ENCODE measurements at regions not wholly inside any gene's neighbourhood (a gene's known extent, or its start where the extent isn't known, plus 50 kb on each side); places are given as distances from the start of the nearest gene placed in this dataset.
"Not testable (repeated sequence)": the region's sequence is repeated elsewhere in the genome, so short reads cannot be mapped to it uniquely, and the experiment has no call there.

DNA sequence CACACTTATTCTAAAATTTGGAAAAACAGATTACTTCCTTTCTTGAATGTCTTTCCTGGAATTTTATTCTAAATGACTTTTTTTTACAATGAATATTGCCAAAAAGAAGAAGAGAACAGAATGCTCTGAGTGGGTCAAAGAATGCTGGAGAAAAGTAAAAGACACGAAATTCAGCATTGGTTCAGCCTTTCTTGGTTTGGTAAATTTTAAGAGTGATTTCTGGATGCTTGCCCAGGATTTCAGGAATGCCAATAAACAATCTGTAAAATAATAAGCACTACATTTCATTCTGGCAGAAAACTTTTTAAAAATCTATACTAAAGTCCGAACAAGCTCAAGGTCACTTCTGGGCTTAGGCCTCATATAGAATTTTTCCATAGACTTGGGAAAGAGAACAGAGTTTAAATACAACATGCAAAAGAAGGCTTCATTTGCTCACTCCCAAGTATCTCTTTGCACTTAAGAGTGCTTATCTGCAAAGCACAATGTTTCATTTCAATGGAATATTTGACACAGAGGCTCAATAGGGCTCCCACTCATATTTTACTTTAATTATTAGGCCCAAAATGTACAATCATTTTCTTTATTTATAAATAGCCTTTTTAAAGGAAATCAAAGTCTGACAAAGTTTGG is 359.5 kb upstream of the ANKRD30A start:
- DNase-seq = no peak

DNA sequence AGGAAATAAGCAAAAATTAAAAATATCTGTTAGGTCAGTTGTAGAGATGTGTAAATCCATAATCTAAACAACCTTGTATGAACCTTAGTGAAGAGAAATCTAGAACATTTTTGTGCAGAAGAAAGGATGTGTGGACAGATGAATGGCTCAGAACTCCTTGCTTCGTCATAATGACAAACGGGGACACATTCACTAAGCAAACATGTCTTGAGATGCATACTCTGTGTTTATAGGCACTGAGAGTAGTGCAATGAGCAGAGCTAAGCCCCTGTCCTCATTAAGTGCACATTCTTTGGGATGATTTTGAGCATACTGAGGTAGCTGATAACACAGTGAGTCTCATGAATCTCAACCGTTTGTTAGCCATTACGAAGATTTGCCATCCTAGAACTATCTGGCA is 360.6 kb upstream of the ANKRD30A start:
- no peak for DNase-seq

DNA sequence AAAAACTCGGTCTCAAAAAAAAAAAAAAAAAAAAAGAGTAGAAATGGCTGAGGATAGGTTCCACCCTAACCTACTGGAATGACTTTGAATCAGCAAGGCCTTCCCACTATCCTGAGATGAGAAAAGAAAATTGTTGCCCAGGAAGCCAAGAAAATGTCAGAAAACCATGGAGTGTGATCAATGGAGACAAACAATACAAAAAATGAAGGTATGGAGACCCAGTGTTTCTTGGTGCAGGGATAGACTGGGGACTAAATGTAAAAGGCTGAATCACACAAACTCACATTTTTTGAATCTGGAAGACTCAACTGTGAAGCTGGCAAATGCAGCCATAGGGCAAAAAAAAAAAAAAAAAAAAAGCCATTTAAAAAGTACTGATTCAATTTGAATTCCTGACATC is 364.3 kb upstream of the ANKRD30A start:
- no peak for DNase-seq

DNA sequence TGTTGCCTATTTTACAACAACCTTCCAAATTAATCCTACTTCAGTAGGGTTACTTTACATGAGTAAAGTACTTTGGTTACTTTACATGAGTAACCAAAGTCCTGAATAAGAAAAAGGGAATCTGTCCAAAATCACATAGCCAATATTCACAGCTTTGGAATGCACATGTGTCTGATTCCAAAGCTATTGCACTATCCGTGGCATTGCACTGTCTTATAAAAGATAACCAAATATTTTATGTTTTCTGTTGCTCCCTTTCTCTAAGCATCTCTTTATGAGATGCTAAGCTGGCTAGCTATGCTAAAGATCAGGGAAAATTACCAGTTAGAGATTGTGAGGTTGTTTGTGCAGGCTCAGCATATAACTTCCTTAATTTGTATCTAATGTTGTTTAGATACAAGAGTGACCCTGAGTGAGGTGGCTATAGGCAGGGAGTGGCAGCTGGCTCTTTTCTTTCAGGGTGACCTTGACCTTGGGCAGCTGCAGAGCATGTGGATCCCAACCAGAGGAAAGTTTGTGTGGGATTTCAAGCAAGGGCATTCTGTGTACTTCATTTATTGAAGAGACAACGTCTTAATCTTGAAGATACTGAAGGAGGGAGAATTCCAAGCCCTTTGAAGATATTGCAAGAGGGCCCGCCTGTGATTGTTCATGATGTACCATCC is 366.1 kb upstream of the ANKRD30A start:
- DNase-seq = no peak

DNA sequence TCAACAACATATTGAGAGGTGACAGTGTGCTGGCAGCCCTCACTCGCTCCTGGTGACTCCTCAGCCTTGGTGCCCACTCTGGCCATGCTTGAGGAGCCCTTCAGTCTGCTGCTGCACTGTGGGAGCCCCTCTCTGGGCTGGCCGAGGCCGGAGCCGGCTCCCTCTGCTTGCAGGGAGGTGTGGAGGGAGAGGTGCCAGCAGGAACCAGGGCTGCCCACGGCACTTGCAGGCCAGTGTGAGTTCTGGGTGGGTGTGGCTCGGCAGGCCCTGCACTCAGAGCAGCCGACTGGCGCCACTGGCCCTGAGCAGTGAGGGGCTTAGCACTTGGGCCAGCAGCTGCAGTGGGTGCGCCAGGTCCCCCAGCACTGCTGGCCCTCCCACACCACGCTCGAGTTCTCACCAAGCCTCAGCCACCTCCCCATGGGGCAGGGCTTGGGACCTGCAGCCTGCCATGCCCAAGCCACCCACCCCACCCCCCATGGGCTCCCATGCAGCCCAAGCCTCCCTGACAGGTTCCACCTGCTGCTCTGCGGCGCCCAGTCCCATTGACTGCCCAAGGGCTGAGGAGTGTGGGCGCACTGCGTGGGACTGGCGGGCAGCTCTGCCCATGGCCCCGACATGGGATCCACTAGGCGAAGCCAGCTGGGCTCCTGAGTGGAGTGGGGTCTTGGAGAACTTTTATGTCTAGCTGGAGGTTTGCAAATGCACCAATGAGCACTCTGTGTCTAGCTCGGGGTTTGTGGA is 377.1 kb upstream of the ANKRD30A start:
- no peak for DNase-seq

DNA sequence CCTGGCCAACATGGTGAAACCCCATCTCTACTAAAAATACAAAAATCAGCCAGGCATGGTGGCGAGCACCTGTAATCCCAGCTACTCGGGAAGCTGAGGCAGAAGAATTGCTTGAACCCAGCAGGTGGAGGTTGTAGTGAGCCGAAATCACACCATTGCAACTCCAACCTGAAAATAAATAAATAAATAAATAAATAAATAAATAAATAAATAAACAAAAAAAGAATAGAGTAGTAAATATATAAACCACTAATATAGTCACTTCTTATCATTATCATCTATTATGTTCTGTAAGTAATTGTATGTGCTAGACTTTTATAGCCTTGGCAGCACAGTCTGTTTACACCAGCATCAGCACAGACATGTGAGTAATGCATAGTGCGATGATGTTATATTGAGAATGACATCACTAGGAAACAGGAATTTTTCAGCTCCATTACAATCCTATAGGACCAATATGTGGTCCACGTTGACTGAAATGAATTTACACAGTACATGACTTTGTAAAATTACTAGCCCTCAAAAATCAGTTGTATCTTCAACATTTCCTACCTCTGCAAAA is 385.4 kb upstream of the ANKRD30A start:
- DNase-seq = no peak

DNA sequence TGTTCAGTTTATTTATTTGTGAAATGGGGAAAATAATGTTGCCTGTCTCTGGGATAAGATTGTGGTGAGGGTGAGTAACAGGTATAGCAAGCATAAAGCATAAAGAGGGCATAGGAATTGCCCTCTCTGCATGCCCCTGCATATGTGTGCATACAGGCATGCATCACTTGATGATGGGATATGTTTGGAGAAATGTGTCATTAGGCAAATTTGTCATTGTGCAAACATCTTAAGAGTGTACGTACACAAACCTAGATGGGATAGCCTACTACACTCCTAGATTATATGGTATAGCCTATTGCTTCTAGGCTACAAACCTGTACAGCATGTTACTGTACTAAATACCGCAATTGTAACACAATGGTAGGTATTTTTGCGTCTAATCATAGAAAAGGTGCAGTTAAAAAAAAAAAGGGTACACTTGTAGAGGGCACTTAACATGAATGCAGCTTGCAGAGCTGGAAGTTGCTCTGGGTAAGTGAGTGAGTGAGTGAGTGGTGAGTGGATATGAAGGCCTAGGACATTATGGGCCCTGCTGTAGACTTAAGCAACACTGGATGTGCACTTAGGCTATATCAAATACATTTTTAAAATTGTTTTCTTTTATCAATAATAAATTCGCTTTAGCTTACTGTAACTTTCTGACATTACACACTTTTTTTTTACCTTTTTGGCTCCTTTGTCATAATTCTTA is 386.5 kb upstream of the ANKRD30A start:
- DNase-seq = no peak

DNA sequence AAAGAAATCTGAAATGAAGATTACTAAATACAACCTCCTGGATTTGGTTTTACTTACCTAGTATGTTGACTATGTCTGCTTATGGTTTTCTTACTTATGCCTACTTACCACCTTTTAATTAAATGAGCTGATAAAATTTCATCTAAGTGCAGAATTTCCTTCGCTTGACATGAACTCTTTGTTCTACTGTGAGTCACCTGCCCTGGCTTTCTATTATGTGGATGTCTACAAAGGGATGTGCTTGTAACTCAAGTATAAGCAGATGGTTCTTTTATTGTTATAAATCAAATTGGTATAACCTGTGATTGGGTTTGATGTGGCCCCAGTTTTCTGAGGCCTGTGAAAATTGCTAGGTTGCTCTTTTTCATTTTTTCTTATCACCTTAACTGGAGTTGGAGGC is 389.1 kb upstream of the ANKRD30A start:
- no peak for DNase-seq

DNA sequence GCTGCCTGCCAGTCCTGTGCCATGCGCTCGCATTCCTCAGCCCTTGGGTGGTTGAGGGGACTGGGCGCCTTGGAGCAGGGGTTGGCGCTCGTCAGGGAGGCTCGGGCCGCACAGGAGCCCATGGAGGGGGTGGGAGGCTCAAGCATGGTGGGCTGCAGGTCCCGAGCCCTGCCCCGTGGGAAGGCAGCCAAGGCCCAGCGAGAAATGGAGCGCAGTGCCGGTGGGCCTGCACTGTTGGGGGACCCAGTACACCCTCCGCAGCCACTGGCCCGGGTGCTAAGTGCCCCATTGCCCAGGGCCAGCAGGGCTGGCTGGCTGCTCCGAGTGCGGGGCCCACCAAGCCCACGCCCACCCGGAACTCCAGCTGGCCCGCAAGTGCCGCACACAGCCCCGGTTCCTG is 390.8 kb upstream of the ANKRD30A start:
- DNase-seq = not testable (repeated sequence)

DNA sequence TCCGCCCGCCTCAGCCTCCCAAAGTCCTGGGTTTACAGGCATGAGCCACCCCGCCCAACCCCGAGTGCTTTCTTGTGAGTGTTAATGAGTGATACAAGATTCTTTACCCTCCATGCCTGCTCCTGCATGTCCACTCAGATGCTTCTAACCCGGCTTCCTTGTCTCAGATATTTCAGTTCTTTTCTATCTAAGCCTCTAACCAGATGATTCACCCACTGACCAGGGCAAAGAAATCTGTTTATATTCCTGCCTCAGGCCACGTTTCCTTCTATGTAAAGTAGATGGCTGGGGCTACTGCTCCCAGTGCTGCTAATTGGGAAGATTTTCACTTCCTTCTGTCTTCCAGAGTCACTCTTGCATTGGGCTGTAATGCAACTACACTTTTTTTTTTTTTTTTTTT is 395.1 kb upstream of the ANKRD30A start:
- DNase-seq = no peak

DNA sequence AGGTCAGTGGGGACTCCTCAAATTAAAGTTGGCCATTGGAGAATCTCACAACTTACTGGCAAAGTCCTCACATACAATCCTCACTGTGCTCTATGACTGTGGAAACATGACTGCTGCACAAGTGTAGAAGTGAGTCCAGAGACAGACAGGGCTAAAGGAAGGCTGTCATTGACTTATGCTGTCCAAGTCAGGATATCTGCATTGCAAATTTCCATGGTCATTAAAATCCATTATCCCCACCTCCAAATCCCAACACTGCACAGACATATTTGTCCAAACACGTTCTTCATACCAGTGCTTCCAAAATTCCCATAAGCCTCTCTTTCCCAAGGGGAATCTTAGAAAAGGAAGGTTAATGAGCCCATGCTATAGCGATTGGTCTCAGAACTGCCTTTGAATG is 396.8 kb upstream of the ANKRD30A start:
- no peak for DNase-seq

DNA sequence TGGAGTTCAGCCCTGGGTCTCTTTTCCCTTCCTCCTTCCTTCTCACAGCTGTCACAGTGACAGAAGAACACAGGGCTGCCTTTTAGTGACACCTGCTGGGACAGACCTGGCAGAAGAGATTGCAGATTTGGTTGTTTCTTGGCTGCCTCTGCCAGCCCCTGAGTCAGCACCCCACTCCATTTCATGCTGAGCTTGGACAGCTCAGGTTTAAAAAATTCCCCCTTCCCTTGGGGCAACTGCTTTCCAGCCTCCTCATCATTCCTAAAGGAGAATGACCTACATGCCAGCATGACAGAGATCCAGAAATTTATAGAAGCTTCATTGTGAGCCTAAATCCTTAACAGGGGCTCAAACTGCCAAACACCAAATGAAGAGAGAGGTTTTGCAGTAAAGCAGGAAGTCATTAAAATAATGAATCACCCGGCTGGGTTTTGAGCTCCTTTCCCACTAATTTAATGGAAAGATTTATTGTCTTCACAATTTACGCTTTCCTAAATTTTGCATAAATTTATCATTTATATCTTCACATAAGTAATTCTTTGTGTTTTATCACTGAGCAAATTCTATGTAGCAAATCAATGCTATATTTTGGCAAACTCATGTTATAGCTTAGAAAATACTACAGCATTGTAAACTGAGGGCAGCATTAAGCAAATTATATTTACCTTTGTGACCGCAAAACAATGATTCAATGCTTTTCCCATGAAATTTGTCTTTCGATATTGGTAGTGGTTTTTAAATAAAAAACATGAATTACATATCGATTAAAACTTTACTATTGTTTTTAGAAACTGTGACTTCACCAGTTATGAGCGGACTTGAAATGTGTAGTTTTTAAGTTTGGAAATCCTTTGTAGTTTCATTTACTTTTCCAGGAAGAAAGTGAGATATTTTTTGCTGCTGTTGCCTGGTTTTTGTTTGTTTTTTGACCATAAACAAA is 399.5 kb upstream of the ANKRD30A start:
- DNase-seq = peak in 27 of 51 donors; percentile 4 to 64 (median 20)

DNA sequence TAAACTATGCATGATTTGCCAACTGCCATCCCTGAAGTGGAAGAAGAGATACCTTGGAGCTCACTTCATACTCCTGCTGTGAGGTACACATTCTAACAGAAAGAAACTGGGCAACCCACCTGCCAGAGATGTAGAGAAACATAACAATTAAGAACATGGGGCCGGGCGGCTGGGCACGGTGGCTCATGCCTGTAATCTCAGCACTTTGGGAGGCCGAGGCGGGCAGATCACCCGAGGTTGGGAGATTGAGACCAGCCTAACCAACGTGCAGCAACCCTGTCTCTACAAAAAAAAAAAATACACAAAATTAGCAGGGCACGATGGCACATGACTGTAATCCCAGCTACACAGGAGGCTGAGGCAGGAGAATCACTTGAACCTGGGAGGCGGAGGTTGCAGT is 402.6 kb upstream of the ANKRD30A start:
- no peak for DNase-seq

DNA sequence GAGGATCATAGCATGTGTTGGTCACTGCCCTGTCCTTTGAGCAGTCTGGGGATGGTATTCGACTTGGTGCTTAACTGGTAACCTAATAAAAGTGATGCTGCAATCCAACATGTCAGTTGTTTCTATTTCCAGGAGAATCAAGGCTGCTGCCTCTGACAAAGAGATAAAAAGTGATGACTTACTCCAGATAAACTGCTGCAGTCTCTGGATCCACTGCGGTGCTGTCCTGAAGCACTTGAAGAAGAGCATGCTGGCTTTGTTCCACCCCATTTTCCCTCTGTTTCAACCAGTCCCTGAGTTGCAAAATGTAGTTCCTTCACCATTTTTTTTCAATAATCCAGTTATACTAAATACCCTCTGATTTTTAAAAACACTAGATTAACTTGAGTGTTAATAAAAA is 403.5 kb upstream of the ANKRD30A start:
- DNase-seq = no peak

DNA sequence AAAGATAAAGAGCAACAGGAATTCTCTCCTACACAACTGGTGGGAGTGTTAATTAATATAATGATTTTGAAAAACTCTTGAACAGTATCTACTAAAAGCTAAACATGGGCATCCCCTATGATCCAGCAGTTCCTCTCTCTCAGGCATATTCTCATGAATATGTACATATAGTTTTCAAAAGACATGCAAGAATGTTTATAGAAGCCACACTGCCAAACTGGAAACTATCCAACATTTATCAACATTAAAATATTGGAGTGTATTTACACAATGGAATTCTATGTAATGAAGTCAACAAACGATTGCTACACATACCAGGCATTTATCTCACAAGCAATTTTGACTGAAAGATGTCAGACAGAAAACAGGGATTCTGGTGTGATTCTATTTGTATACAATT is 404.5 kb upstream of the ANKRD30A start:
- no peak for DNase-seq

DNA sequence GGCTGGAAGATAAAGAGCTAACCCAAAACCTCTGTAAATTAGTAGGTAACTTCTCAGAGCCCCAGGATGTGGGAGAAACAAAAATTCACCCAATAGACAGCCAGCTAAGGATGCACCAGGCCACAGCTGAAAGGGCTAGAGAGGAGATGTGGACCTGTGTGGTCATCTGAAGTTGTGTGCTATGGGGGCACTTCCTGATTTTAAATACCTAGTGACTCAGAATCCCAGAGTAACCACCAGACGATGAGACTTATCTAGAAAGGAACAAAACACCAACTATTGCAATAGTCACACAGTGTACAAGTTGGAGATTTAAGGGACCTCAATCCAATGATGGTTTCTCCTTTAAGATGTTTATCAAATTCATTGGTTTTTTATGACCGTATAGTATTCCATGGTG is 408.3 kb upstream of the ANKRD30A start:
- no peak for DNase-seq

DNA sequence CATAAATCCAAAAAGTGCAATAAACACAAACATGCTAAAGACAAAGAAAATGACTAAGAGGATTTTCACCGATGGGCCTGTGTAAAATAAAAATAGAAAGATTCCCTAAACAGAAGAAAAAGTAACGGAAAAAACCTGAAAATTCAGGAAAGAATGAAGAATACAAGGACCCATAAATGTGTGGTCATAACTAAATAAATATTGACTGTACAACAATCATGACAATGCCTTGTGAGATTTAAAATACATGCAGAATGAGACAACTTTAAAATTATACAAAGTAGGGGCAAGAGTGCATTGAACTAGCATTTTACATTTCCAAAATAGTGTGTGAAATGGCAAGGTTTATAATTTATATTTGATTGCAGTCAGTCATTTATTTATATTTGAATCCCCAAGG is 409.1 kb upstream of the ANKRD30A start:
- no peak for DNase-seq

DNA sequence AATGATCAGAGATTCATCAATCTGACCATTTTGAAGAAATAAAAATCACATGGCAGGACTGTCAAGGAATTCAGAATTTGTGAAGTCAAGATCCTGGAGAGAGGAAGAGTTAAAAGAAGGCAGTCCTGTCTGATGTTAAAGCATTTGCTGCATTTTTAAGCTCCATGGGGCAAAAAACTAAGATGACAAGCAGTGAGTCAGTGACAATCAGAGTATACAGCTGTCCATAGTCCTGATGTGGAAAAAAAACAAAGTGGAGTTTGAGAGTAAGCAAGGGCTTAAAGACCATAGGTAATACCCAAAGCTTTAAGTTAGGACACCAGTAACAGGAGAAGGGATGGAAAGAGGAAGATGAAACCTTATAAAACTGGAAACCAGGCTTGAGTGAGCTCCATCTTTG is 412.7 kb upstream of the ANKRD30A start:
- DNase-seq = no peak

DNA sequence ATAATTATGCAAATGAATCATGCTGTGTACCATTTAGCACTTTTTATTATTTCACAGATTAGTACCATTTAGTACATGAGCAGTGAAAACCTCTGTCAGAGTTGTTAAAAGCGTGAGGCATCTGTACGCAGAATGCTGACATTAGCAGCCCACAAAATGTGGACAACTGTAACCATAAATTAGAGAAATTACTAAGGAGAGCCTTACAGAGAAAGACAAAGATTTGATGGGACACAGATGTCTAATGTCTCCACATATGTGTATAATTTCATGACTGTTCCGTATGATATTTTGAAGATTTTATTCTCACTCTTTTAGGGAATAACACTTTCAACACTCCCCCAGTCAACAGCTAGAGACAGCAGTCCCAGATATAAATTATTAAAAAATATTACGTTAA is 414.0 kb upstream of the ANKRD30A start:
- no peak for DNase-seq

DNA sequence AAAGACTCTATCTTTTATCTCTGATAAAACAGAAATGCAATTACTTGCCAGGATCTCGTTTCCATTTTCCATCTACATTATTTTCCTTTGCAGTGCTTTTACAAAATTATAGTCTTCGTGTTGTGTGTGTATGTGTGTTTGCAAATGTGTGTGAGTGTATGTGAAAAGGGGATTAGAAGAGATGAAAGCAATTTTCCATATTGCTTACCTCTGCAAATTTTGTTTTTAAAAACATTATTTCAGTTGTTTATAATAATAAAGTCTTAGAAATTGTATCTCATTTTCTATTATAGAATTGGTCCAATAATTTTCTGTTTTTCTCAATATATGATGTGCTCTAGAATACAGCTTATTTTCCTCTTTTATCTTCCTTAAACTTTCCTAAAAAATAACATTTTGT is 421.3 kb upstream of the ANKRD30A start:
- no peak for DNase-seq

DNA sequence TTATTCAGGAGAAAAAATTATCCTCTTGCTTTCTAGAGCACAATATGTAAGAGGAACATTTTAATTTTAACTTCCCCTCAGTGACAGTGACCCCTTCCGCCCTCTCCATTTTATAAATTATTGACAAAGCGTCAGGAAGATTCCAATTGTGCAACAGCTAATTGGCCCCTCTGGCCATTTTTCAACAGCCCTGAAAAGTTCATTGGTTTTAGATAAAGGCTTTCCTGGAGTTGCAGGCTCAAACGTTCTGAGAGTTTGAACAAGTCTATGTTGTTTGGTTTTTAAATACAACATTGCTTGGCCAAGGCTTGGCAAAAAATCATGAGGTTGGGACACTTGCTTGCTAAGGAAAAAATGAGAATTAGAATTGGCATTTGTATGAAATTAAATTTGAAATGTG is 422.2 kb upstream of the ANKRD30A start:
- DNase-seq = peak in 1 of 51 donors; percentile 10

Data from hypothalamus (tissue), 51 donors.